LHCN-M2 (cell line): ENCODE measurements at regions not wholly inside any gene's neighbourhood (a gene's known extent, or its start where the extent isn't known, plus 50 kb on each side); places are given as distances from the start of the nearest gene placed in this dataset.

Experiments
- DNase-seq: peaks from one replicate; pipeline ENCODE4 v3.0.0-alpha.2; 2012; ENCODE audit warnings: low read depth

DNA sequence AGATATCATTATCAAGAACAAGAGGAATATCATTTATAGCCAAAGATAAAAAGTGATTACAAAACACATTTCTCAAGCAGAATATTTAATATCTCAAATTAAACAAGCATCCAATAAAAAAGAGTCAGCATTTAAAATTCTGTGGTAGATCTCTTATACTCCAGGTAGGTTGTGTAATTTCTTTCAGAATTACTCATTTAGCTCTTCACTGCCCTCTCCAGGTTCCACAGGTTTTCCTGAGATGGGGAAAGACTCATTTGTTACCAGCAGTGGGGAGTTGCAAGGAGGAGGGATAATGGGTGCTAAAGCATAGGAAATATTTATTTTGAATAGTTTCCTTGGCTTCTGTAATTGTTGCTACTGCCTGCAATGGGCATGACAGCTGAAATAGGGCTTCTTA lies 83.1 kb upstream of the RASGRP1 start:
- peak; percentile 12 for DNase-seq

DNA sequence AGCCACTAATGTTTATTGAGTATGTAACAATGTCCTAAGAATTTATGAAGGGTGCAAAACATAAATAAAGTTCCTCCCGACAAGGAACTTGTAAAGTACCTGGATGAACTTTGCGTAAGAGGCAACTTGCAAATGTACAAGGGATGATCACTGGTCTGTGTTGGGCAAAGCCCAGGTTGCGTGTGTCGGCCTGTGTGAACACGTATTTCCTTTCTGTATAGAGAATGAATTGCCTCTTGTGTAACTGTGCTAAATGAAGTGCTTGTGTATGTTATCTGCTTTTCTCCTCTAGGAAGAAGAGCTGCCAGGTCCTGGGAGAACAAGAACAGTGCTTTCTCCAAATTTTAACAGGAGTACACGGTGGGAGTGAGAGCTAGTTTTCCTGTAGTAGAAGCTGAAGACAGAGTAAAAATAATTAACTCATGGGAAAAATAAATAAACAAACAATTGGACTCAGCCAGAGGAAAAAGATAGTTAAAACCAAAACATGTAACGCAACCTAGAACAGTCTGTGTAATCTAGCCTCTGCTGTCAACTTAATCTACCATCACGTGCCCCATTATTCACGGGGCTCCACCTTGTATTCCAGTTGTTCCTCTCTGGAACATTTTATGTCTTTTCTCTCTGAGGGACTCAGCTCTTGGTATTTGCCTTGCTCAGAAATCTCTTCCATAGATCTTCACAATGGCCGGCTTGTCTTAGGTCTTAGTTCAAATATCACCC lies 83.7 kb upstream of the RASGRP1 start:
- DNase-seq, result peak; percentile 1

DNA sequence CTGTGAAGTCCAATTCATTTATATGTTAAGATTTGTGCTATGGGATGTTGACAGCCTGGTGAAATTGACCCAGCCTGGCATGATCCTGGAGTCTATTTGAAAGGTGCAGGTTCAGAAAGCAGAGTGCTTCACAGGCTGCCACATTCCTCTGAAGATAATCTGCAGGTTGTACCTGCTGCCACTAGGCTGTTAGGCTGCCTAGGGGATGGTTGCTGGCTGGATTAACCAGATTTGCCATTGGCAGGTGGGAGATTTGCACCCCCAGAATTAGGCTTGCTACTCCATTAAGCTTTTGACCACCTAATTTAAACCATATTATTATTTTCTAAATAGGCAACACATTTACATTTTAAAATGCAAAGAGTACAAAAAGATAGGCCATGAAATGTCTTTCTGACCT lies 85.8 kb upstream of the RASGRP1 start:
- no peak for DNase-seq

DNA sequence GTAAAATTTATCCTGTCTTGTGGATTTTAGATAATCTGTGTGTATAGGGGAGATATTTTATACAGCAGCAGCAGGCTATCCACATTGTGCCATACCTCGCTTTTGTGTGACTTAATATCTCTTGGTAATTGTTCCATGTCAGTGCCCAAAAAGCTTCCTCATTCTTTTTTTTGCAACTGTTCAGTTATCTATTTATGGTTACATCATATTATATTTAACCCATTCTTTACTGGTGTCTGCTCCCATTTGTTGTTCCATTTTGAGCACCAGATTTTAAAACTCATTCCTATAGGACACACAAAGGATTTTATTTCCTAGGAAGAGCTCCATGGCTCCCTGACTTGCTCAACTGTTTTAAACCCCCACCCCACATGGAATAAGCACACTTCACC lies 86.3 kb upstream of the RASGRP1 start:
- no peak for DNase-seq

DNA sequence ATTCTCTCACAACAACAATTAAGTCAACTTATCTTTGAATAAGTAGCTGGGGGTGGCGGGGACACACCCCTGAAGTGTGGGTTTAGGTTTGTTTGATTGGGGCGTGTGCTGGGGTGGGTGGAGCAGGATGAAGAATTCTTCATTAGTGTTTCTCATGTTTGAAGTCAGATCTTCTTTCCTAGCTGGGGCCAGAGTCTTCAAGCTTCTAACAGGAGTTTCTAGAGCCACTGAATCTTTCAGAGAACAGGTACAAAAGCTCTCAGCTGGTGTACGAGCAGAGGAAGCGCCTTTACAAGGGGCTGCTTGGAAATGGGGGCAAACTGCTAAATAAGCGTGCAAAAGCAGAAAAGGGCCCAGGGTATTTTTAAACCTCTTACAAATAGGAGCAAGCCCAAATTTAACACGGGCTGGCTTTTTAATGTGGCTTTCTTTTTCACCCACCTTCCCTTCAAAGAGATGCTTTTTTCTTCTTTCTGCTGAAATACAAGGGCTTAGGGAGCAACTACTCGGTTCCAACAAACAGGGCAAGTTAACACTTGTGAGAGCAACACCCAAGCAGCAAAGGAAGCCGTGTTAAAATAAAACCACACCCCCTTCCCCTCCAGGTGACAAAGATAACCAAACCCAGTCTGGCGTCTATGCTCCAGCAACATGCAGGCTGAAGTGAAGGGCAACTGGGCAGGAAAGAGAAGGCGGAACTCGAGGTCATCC lies 86.9 kb upstream of the RASGRP1 start:
- no peak for DNase-seq

DNA sequence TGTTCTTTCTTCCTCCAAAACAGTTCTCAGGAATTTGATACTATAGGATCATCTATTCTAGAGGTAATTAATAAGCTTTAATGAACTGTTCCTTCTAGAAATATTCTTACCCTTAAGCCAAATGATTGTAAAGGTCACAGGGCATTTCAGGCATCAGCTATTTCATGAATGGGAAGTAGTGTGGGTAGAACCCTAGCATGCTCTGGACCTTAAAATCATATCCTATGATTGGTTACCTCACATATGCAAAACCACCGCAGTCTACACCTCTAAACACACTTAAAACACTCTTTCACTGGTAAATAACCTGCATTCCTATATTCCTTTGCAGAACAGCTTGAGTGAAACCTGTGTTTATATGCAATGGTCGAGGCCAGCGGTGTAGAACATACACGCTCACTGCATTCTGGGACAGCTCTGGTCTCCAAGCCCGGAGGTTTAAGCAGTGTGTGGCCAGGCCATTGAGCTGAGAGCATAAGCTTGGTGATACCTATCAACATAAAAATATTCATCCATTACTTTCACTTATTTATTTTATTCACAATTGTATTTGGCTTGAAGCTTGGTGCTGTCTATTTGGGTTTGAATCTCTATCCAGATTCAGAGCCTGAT lies 87.7 kb upstream of the RASGRP1 start:
- DNase-seq, result no peak

DNA sequence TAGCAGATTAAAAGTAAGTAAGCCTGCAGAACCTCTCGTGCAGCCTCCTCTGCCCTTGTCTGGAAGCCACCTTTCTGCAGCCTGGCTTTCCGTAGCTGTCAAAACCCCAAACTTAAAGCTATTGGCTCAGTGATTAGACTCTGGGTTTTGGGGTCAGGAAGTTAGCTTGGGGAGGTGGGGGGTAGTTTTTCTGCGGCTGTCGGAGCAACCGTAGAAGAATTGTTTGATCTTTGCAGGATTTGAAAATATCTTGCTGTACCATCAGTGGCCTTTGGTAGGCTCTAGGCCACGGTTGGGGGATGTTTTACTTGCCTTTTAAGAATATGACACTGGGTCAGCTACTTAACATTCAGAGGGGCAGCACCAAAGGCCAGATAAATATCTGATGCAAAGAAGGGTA lies 88.4 kb upstream of the RASGRP1 start:
- DNase-seq, result no peak

DNA sequence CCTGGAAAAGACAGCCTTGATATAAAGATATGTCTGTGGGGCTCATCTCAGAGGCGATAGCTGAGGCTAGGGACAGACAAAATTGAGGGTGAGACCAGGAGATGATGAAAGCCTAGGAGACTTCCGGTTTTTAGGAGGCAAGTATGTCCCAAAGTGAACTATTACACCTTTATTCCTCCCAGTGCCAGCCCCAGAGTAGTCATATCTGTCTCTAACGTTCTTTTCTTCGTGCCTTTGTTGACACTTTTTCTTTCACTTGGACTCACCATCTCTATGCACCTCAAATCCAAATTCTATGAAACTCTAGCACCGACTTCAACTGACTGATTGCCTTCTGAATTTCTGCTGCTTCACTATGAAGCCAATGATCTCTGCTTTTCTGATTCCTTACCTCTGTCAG lies 93.8 kb upstream of the RASGRP1 start:
- no peak for DNase-seq

DNA sequence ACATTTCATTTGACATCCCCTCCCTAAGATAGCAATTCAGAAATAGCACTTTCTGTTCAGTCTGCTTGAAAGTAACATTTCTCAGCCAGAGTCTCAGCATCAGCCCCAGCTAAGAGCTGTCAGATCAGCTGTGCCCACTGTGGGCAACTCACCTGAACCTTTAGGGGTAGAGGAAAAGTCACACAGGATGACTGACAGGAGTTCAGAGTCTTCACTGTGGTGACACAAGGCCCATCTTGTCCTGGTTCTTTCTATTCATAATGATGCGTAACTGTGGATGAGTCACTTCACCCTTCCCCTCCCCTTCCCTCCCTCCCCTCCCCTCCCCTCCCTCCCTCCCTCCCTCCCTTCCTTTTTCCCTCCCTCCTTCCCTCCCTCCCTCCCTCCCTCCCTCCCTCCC lies 96.1 kb upstream of the RASGRP1 start:
- DNase-seq, result no peak

DNA sequence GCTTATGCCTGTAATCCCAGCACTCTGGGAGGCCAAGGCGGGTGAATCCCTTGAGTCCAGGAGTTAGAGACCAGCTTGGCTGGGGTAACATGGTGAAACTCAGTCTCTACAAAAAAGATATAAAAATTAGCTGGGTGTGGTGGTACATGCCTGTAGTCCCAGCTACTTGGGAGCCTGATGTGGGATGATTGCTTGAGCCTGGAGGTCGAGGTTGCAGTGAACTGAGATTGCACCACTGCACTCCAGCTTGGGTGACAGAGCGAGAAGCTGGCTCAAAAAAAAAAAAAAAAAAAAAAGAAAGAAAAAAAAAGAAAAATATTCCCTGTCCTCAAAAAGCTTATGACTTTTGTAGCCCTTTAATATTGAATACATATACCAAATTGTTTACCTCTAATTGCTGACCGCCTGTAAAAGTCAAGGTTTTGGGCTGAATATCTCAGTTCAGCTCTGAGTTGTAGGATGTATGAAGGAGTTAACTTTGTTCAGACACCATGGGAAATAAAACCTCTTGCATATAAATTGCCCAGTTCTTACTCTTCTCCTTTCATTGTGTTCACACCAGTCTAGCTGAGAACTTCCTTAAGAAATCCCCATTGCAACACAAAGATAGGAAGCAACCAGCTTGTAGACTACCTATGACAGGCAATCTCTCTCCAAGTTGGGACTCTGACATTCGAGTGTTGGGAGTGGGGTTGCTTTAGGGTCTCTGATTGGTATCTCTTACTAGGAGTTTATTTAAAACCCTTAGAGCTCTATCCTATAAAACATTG lies 97.6 kb upstream of the RASGRP1 start:
- no peak for DNase-seq

DNA sequence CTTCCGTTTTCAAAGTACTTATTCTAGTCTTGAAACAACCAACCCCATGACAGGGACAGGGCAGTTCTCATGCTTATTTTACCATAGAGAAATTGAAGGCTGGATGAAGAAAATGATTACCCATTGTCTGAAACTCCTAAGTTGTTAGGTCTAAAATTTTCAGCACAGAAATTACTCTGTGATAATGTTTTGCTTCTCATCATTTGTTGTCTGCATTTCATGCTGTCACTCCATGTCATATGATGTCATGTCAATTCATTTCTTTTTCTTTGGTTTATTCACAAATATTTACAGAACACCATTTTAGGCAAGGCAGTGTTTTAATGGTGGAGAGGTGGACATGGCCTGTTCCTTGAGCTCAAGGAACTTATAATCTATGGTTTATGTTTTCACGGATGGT lies 98.2 kb upstream of the RASGRP1 start:
- DNase-seq, result no peak

DNA sequence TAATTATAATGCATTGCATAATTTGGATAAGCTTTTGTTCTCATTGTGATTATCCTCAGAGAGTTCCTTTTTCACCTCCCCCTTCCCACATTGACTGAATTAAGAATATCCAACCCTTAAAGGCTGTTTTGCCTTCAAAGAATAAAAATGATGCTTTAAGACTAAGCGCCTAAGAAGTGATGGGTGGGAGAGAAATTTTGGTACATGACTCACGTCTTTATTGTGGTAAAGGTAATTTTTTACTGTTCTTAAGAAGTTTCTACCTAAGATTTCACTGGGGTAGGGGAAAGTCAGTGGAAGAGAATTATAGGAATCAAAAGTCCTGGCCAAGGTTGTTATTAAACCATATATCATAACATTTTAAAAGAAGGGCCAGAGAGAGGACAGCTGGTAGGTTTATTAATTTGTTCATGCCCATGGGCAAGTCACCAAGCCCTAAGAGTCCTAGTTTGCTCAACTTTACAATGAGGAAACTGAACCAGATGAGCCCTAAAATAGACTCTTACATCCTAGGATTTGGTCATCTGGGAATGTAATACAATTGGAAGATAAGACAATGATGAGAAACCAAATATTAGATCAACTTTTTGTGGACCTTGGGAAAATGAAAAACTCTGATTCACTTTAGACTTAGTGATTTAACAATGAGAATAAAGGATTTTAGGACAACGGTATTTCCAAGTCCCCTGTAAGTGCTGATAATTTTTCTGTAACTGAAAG lies 101.1 kb upstream of the RASGRP1 start:
- DNase-seq, result no peak

DNA sequence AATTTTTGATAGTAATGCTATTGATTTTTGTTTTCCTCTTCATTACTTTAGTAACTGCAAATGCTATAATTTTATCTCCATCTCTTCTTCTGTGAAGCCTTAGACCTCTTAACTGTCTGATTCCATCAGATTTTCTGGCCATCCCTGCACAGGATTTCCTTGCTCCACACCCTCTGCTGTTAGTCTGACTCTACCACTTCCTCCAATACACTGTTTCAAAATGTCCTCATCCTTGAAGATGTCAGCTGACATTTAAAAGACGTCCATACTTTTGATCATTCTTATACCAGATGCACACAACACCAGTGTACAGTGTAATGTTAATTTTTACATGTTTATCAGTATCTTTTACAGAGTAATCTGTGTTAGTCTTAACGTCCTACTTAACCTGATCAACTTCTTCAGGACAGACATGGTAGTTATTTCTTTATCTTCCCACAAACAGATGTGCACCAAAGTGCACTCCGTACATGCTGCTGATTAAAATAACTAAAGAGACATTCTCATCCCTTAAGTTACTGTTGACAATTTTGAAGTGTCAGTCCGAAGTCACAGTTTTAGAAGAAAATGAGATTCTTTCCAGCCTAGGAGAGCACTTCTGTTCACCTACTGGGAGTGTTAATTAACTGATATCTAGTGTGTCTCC lies 102.4 kb upstream of the RASGRP1 start:
- DNase-seq, result no peak

DNA sequence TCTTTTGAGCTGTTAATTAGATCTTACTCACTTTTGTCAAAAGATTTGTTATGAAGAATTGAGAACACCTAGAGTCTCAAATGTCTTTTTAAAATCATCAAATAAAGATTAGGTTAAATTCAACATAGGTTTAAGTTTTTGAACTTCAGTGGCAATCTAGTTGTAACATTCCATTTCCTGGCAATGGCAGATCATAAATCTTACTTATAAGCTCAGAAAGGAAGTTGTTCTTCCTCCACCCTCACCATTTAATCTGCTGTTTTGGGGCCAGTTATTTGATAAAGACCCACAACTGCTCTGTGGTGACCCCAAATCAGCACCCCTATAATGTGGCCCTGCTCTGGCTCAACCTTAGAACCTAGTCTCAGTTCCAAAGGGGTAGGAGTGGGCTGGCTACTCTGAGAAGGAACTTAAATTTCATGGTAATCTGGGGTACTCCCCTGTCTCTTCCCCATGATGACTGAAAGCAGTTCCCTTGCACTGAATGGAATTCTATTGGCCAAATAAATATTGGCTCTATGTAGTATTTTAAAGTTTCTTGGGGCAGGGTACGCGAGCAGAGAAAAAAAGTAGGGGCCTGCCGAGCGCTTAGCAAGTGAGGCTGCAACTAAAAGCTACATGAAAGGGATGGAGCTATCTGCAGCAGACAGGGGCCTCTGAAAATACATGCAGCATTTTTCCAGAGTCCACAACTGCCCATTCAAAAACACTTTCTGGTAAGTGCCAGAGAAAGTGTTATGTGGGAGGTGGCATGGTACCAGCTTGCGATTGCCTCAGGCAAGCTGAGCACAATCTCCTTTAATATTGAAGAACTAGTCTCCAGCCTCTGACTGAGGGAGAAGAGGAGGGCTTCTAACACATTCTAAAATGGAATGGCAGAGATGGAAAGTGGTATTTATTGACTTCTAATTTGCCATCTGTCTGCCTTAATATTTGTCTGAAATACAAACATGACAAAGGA lies 103.6 kb upstream of the RASGRP1 start:
- no peak for DNase-seq

DNA sequence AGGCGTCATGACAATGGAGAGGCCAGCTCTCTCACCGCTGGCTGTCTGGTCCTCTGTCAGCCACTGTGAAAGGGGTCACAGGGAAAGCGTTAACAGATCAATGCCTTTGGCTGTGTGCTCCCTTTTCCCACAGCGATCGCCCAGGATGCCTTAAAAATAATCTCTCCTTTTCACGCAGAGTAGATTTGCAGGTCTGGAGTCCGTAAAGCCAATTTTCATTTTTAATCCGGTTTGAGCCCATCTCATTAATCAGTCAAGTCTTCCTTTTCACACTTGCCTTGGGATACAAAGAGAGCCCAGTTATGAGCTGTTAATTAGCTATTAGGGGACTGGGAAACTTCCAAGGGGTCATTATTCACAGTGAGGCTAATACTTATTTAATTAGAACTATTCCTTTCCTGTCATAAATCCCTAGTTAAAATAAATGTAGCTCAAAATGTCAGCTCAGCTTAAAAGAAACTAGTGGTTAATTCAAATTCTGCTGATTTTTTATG lies 104.3 kb upstream of the RASGRP1 start:
- no peak for DNase-seq

DNA sequence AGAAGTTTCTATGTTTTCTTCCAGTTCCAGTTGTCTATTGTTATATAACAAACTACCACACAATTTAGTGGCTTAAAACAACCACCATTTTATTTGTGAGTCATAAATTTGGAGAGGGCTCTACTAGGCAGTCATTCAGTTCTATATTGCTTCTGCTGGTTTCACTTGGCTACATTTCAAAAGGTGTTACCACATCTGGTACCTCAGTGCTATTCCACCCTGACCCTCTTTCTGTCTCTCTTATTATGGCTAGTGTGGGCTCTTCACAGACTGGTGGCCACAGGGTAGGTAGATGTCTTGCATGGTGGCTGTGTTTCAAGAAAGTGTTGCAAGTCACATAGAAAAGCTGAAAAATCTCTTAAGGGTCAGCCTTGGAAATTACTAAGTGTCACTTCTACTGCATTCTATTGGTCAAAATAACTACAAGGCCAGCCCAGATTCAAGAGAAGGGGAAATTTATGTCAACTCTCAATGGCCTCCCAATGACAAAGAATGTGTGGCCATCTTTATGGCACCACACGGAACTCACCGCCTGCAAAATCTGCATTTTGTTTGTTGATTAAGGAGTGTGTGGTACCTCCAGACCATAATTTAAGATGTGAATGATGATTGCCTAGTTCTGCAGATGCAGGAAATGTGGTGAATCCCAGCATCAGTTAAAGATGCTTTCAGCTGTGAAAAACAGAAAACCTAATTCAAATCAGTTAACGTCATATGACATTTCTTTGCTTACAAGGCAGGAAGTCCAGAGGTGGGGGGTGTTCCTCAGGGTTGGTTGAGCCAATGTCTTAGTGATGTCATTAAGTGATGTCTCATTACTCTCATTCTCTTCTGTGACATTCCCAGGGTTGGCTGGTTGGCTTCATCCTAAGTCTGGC lies 105.8 kb upstream of the RASGRP1 start:
- no peak for DNase-seq

DNA sequence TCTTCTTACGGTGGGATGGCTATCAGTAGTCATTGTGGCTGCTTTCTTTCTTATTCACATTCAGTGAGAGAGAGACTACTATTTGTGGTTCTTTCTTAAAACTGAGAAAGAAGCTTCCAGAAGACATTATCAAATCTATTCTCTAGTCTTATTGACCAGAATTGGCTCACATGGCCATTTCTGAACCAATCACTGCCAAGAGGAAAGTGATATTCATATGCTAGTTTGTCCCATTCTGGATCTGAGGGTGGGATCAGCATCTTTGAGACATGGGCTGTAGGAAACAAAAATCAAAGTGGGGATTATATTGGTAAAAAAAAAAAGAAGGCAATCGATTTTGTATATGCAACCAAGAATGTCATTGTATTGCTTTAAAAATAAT lies 106.4 kb upstream of the RASGRP1 start:
- DNase-seq, result no peak

DNA sequence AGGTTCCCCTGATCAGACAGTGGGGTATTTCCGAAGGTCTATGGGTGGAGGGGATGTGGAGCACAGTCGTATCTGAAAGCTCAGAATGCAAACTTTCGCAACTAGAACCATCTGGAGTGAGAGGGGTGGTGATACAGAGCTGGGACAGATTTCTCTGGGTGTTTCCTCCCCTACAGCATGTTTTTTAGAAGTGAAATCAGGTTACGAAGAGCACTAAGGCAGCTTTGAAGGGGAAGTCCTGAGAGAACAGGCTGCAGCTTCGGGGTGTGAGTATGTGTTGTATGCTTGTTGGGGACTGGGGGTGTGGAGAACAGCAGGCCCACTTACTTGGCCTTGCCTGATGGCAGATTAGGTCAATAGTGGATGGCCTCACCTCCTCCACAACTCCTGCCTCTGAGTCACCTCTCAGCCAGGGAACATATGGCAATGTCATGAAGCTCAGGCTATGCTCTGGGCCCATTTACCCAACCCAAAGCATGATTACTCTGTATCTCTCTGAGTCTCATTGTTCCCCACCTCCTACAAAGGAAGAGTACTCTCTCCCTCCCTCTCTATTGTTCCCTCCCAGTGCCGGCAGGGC lies 107.2 kb upstream of the RASGRP1 start:
- no peak for DNase-seq
